Fibroblast of villous mesenchyme (primary cell): ENCODE measurements at regions not wholly inside any gene's neighbourhood (a gene's known extent, or its start where the extent isn't known, plus 50 kb on each side); places are given as distances from the start of the nearest gene placed in this dataset.

ENCODE experiments used
- DNase-seq: peaks from one replicate; pipeline ENCODE4 v3.0.0-alpha.2; 2010; ENCODE audit warnings: low read depth
- H3K4me3 ChIP-seq: 2 replicates; pipeline ENCODE4 v1.5.1; 2011; ENCODE audit warnings: low read depth, mild to moderate bottlenecking, low read length
- TF ChIP-seq, protein P1 (sequence below): IDR thresholded peaks from 2 replicates; pipeline ENCODE4 v1.5.1; 2012; ENCODE audit warnings: low read depth, mild to moderate bottlenecking, low read length; ENCODE audit not compliant: insufficient read depth

DNA sequence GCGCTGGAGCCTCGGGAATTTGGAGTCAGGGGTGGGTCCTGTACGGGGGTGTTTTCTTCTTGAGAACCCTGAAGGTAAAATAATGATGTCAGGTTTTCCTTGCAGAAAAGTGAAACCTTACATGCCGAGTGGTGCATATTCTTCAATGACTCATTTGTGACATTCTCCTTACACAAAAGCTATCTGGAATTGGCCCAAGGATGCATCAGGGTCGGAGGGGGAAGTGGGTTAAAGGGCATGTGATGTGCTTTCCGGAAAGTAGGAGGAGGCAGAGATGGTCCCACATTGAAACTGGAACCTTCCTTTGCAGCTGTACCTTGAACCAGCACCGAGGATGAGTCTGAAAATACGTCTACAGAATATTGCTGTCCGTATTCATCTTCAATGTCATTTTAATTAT lies 411.2 kb upstream of the IRX4 start:
- TF ChIP-seq, protein P1, sequence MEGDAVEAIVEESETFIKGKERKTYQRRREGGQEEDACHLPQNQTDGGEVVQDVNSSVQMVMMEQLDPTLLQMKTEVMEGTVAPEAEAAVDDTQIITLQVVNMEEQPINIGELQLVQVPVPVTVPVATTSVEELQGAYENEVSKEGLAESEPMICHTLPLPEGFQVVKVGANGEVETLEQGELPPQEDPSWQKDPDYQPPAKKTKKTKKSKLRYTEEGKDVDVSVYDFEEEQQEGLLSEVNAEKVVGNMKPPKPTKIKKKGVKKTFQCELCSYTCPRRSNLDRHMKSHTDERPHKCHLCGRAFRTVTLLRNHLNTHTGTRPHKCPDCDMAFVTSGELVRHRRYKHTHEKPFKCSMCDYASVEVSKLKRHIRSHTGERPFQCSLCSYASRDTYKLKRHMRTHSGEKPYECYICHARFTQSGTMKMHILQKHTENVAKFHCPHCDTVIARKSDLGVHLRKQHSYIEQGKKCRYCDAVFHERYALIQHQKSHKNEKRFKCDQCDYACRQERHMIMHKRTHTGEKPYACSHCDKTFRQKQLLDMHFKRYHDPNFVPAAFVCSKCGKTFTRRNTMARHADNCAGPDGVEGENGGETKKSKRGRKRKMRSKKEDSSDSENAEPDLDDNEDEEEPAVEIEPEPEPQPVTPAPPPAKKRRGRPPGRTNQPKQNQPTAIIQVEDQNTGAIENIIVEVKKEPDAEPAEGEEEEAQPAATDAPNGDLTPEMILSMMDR, result no peak
- no peak for DNase-seq
- no peak overlapping the region for H3K4me3 ChIP-seq

DNA sequence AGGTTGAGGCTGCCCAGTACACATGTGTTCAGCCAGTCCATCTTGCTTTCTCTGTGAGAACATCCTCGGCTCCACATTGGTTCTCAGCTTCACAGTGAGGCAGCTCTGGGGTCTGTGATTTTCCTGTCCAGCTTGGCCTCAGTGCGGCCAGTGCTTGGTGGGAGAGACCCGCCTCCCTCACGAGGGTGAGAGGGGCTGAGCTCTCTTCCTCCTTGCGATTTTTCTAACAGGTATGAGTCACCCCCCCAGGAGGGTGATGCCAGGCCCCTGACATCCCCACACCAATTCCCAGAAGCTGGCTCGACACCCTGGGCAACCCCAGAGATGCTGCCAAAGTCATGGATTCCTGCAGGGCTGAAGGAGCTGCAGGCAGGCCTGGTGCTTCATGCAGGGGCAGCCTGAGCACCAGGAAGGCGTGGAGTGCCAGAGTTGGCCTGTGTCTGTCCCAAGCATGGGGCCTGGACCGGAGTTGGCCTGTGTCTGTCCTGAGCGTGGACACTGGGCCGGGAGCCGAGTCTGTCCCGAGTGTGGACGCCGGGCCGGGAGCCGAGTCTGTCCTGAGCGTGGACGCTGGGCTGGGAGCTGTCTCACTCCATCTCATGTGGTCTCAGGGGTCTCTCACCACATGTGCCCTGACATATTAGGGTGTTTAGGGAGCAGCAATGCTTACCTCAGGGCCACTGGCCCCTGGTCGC lies 408.6 kb upstream of the IRX4 start:
- no peak overlapping the region for H3K4me3 ChIP-seq
- DNase-seq, result no peak
- TF ChIP-seq, protein P1, result no peak

DNA sequence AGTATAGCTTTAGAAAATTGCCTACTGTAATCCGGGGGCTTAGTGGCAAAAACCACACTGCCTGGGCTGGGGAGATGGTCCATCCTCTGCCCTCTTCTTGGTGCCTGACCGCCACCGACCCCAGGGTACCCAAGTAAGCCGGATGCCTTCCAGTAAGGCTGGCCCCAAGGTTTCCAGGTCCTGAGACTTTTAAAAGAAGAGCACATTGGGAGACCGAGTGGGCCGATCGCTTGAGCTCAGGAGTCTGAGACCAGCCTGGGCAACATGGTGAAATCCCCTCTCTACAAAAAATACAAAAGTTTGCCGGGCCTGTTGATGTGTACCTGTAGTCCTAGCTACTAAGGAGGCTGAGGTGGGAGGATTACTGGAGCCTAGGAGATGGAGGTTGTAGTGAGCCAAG lies 406.7 kb upstream of the IRX4 start:
- DNase-seq, result no peak
- TF ChIP-seq, protein P1, result no peak
- H3K4me3 ChIP-seq, result no peak overlapping the region

GRCh38 chr5:2288968-2289367 lies 406.2 kb upstream of the IRX4 start:
- no peak for DNase-seq
- H3K4me3 ChIP-seq, result no peak overlapping the region
- TF ChIP-seq, protein P1, result no peak

- no peak for DNase-seq
- H3K4me3 ChIP-seq, result no peak overlapping the region
- TF ChIP-seq, protein P1, result no peak
These were observed 405.7 kb upstream of the IRX4 start for GRCh38 chr5:2288466-2288865.

DNA sequence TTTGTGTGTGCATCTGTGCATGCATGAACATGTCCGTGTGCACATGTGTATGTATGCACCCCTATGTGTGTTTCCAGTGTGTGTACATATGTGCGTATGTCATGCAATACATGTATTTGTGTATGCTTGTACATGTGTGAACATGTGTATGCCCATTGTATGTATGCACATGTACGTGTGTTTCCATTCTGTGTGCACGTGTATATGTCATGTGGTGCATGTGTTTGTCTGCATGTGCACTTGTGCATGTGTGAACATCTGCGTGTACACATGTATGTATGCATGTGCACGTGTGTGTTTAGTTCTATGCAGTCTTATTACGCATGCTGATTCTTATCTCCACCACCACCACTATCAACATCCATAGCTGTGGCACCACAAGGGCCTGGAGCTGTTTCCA lies 403.5 kb upstream of the IRX4 start:
- no peak for DNase-seq
- TF ChIP-seq, protein P1, result no peak
- H3K4me3 ChIP-seq, result no peak overlapping the region

DNA sequence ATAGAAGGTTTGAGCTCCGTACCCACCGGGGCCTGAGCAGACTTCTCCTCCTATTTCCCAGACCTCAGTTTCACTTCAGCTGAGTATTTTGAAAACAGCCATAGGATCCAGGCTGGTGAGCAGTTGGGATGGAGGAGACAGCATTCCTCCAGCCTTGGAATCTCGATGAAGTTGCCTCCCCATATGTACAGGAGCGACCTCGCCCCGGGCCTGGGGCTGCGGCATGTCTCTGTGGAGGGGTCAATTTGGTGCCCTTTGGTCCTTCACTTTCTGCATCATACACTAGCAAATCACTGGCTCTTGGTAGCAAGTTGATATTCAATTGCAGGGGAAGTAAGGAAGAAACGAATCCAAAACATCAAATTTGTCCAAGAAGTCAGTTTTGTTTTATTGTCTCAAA lies 402.0 kb upstream of the IRX4 start:
- H3K4me3 ChIP-seq, result no peak overlapping the region
- TF ChIP-seq, protein P1, result no peak
- DNase-seq, result no peak
